ENCODE measurements at regions not wholly inside any gene's neighbourhood (a gene's known extent, or its start where the extent isn't known, plus 50 kb on each side); places are given as distances from the start of the nearest gene placed in this dataset.
A peak's percentile ranks its signal among the peaks of the same experiment; 100 is the strongest.
"Not testable (repeated sequence)": the region's sequence is repeated elsewhere in the genome, so short reads cannot be mapped to it uniquely, and the experiment has no call there.

DNA sequence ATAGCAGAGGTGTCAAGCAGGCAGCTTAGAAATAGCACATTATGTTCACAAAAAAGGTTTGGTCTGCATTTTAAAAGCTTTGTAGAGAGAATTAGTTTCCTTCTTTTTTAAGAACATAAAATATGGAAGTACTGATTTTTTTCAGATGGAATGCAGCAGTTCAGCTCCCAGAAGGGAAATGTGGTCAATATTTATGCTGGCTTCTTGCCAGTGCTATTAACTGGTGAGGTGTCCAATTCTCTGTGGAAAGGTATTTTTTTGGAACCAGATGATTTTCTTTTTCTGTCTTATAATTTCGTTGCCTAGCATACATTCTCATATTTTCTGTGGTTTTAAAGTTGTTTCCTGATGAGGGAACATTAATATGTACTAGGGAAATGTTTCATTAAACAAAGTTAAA is 211.4 kb upstream of the ZNF385D start:
- no peak overlapping the region for H3K4me3 ChIP-seq
- no peak for FAIRE-seq
- ChIA-PET CTCF (no interaction called here), POLR2A (no interaction called here)
- no peaks in the 10 kb centered on the region for H3K4me1 ChIP-seq
- ATAC-seq = no peak
- no peak for TF ChIP-seq HOXB13 (CRISPR knock-in tag; IDR thresholded peaks at IDR 0.05; ENCODE audit: low read depth)
- no peak for TF ChIP-seq HOXB5 (CRISPR knock-in tag; IDR thresholded peaks at IDR 0.05)
- no peak for TF ChIP-seq HMGXB4 (CRISPR knock-in tag; IDR thresholded peaks at IDR 0.05; ENCODE audit: borderline replicate concordance)
- no peak for TF ChIP-seq ZNF302 (CRISPR knock-in tag; IDR thresholded peaks at IDR 0.05)
- TF ChIP-seq RFX5 (IDR thresholded peaks at IDR 0.05) = no peak
- TF ChIP-seq ZSCAN20 (CRISPR knock-in tag; IDR thresholded peaks at IDR 0.05) = no peak
- TF ChIP-seq MAFK (IDR thresholded peaks at IDR 0.05; ENCODE audit: partially characterized antibody) = no peak
- H3K9me3 ChIP-seq = no peaks in the 10 kb centered on the region
- no peak overlapping the region for H3K4me2 ChIP-seq
- WGBS (ENCODE audit: missing lambda C conversion rate) = 0% methylated on average over 1 of the region's 1 CpG
- DNase-seq (ENCODE audit: low read depth in 1 of 2, low spot score in 1 of 2) = no peak
- no peak overlapping the region for H3K27ac ChIP-seq

DNA sequence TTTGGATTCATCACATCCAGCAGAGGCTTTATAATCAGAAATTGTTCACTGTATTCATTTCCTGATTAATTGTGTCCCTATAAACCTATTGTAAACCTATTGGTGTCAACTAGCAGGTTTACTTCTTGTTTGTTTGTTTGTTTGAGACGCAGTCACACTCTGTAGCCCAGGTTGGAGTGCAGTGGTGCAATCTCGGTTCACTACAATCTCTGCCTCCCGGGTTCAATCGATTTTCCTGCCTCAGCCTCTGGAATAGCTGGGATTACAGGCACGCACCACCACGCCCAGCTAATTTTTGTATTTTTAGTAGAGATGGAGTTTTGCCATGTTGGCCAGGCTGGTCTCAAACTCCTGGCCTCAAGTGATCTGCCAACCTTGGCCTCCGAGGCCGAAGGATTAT is 215.4 kb upstream of the ZNF385D start:
- H3K27ac ChIP-seq; H3K4me3 ChIP-seq; ATAC-seq; DNase-seq (ENCODE audit: low read depth in 1 of 2, low spot score in 1 of 2); POLR2A ChIA-PET; CTCF ChIA-PET; H3K4me1 ChIP-seq; FAIRE-seq; H3K4me2 ChIP-seq; H3K9me3 ChIP-seq: not testable (repeated sequence)
- WGBS (ENCODE audit: missing lambda C conversion rate) = 4% methylated on average over 8 of the region's 8 CpGs

DNA sequence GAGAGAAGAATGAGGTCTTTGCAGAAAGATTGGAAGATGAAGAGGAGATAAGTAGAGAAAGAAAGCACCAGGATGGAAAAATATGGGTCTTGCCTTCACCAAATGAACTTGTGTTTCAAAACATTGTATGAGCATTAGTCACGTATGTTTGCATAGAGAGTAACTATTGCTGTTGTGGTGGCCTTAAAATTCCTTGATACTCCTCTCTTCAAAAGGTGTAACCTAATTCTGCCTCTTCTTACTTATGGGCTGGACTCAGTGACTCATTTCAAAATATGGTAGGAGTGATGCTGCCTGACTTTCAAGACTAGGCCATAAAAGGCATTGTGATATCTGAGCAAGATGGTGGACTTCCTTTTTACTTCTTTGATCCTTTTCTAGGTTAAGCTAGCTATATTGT is 228.7 kb upstream of the ZNF385D start:
- no peaks in the 10 kb centered on the region for H3K9me3 ChIP-seq
- H3K4me3 ChIP-seq = no peak overlapping the region
- no peaks in the 10 kb centered on the region for H3K4me1 ChIP-seq
- ChIA-PET POLR2A (no interaction called here), CTCF (interaction anchor here (1.5 kb wide), 1 partner anchor 13 kb away, joined by 4 read pairs; no protein-coding TSS in a partner anchor)
- no peak overlapping the region for H3K4me2 ChIP-seq
- TF ChIP-seq BHLHE40 (IDR thresholded peaks at IDR 0.05; ENCODE audit: low read depth, low read length) (no peak), CEBPB (IDR thresholded peaks at IDR 0.05) (no peak), SMC3 (IDR thresholded peaks at IDR 0.05) (no peak), CBX2 (IDR thresholded peaks at IDR 0.05; ENCODE audit: borderline replicate concordance, low read depth) (no peak), HMGXB4 (CRISPR knock-in tag; IDR thresholded peaks at IDR 0.05; ENCODE audit: borderline replicate concordance) (no peak), RFX5 (IDR thresholded peaks at IDR 0.05) (no peak), ZFP36 (IDR thresholded peaks at IDR 0.05; ENCODE audit: borderline replicate concordance, partially characterized antibody) (no peak), JUNB (IDR thresholded peaks at IDR 0.05) (no peak), SREBF2 (IDR thresholded peaks at IDR 0.05) (no peak), ATOH8 (CRISPR knock-in tag; IDR thresholded peaks at IDR 0.05; ENCODE audit: low read depth) (no peak), JUN (IDR thresholded peaks at IDR 0.05) (no peak), POLR2AphosphoS2 (conservative IDR thresholded peaks at IDR 0.05; ENCODE audit: low read length) (no peak)
- TF ChIP-seq, protein P1, sequence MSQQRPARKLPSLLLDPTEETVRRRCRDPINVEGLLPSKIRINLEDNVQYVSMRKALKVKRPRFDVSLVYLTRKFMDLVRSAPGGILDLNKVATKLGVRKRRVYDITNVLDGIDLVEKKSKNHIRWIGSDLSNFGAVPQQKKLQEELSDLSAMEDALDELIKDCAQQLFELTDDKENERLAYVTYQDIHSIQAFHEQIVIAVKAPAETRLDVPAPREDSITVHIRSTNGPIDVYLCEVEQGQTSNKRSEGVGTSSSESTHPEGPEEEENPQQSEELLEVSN (IDR thresholded peaks at IDR 0.05; ENCODE audit: borderline replicate concordance, low read depth) = no peak
- no peak overlapping the region for H3K27ac ChIP-seq
- 0% methylated on average over 1 of the region's 1 CpG for WGBS (ENCODE audit: missing lambda C conversion rate)
- FAIRE-seq = no peak
- ATAC-seq = no peak
- DNase-seq (ENCODE audit: low read depth in 1 of 2, low spot score in 1 of 2) = peak in 1 of 2 experiments; percentile 4
